Osteocyte (in vitro differentiated cells): ENCODE measurements at regions not wholly inside any gene's neighbourhood (a gene's known extent, or its start where the extent isn't known, plus 50 kb on each side); places are given as distances from the start of the nearest gene placed in this dataset.

Experiments
- DNase-seq: peaks from one replicate; pipeline ENCODE4 v3.0.0; 2021; ENCODE audit warnings: mixed read lengths; ENCODE audit not compliant: unreplicated experiment; ENCODE audit errors: extremely low spot score
- H3K27ac Mint-ChIP-seq: one replicate; pipeline ENCODE4 v1.8.0; 2021; ENCODE audit warnings: mild to moderate bottlenecking, mixed read lengths; ENCODE audit not compliant: unreplicated experiment
- H3K27me3 Mint-ChIP-seq: one replicate; pipeline ENCODE4 v1.8.0; 2021; ENCODE audit warnings: mixed read lengths; ENCODE audit not compliant: unreplicated experiment
- H3K36me3 Mint-ChIP-seq: one replicate; pipeline ENCODE4 v1.8.0; 2021; ENCODE audit warnings: mixed read lengths; ENCODE audit not compliant: unreplicated experiment
- H3K4me1 Mint-ChIP-seq: one replicate; pipeline ENCODE4 v1.8.0; 2021; ENCODE audit warnings: mixed read lengths; ENCODE audit not compliant: unreplicated experiment
- H3K4me3 Mint-ChIP-seq: one replicate; pipeline ENCODE4 v1.8.0; 2021; ENCODE audit warnings: mild to moderate bottlenecking, moderate library complexity, mixed read lengths; ENCODE audit not compliant: unreplicated experiment
- H3K9me3 Mint-ChIP-seq: one replicate; pipeline ENCODE4 v1.8.0; 2021; ENCODE audit warnings: mixed read lengths; ENCODE audit not compliant: unreplicated experiment
- TF ChIP-seq, protein P1 (sequence below): fragments of 200-600 bp; sonication (generic); IDR thresholded peaks from 2 replicates; pipeline ENCODE4 v1.5.0; 2021; ENCODE audit warnings: antibody characterized with exemption, mild to moderate bottlenecking, moderate library complexity

- no peaks in the 10 kb centered on the region for H3K4me1 Mint-ChIP-seq
- H3K27me3 Mint-ChIP-seq: peaks cover 62% of the 10 kb centered on the region
- no peak for DNase-seq
Observed at GRCh38 chr2:176645494-176645893, 376.3 kb downstream of the MTX2 start.

DNA sequence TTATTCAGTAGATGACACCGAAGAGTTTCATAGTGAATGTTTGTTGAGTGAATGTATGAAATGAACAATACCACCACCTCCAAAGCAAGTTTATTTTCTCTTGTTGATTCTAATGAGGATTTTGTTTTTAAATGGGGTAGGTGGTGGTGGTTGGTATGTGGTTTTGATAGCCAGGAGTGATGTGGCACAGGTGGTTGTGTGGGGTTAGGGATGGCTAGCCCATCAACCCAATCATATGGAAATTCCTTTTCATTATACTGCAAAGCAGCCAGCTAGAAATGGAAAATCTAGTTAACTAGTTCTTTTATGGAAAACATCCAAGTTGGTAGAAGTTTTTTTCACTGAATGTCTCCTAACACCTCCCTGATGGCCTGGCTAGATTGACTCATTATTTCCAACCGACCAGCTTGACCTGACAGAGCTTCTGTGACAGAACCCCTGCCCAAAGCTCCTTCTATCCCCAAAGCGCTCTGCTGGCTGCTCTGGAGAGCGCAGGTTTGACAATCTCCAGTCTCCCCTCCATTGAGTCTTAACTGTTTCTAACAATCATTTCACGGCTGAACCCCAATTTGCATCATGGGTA is 376.9 kb downstream of the MTX2 start:
- Mint-ChIP-seq H3K36me3 (no peaks in the 10 kb centered on the region), H3K9me3 (no peaks in the 10 kb centered on the region), H3K4me1 (no peaks in the 10 kb centered on the region), H3K27ac (no peak overlapping the region), H3K4me3 (no peak overlapping the region), H3K27me3 (peaks cover 66% of the 10 kb centered on the region)
- TF ChIP-seq, protein P1, sequence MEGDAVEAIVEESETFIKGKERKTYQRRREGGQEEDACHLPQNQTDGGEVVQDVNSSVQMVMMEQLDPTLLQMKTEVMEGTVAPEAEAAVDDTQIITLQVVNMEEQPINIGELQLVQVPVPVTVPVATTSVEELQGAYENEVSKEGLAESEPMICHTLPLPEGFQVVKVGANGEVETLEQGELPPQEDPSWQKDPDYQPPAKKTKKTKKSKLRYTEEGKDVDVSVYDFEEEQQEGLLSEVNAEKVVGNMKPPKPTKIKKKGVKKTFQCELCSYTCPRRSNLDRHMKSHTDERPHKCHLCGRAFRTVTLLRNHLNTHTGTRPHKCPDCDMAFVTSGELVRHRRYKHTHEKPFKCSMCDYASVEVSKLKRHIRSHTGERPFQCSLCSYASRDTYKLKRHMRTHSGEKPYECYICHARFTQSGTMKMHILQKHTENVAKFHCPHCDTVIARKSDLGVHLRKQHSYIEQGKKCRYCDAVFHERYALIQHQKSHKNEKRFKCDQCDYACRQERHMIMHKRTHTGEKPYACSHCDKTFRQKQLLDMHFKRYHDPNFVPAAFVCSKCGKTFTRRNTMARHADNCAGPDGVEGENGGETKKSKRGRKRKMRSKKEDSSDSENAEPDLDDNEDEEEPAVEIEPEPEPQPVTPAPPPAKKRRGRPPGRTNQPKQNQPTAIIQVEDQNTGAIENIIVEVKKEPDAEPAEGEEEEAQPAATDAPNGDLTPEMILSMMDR: no peak
- DNase-seq: no peak

More at GRCh38 chr2:176645494-176645893, 376.3 kb downstream of the MTX2 start:
- H3K4me3 Mint-ChIP-seq: no peak overlapping the region
- H3K36me3 Mint-ChIP-seq: no peaks in the 10 kb centered on the region
- H3K27ac Mint-ChIP-seq: no peak overlapping the region
- no peaks in the 10 kb centered on the region for H3K9me3 Mint-ChIP-seq
- TF ChIP-seq, protein P1: no peak

- H3K27ac Mint-ChIP-seq: no peak overlapping the region
- H3K9me3 Mint-ChIP-seq: no peaks in the 10 kb centered on the region
- peaks cover 64% of the 10 kb centered on the region for H3K27me3 Mint-ChIP-seq
- no peak overlapping the region for H3K4me3 Mint-ChIP-seq
- TF ChIP-seq, protein P1: no peak
- DNase-seq: no peak
- no peaks in the 10 kb centered on the region for H3K36me3 Mint-ChIP-seq
- H3K4me1 Mint-ChIP-seq: no peaks in the 10 kb centered on the region
Observed at GRCh38 chr2:176647325-176648165, 378.3 kb downstream of the MTX2 start.

GRCh38 chr2:176648700-176649297 is 379.6 kb downstream of the MTX2 start:
- Mint-ChIP-seq H3K4me1 (no peaks in the 10 kb centered on the region), H3K27me3 (peaks cover 53% of the 10 kb centered on the region), H3K36me3 (no peaks in the 10 kb centered on the region), H3K4me3 (no peak overlapping the region), H3K9me3 (no peaks in the 10 kb centered on the region), H3K27ac (no peak overlapping the region)
- TF ChIP-seq, protein P1: no peak
- no peak for DNase-seq
